Breast epithelium (tissue), 4 donors: ENCODE measurements at regions not wholly inside any gene's neighbourhood (a gene's known extent, or its start where the extent isn't known, plus 50 kb on each side); places are given as distances from the start of the nearest gene placed in this dataset.

ENCODE experiments used
- DNase-seq, 2 donors: peaks; one replicate each; pipeline ENCODE4 v3.0.0-alpha.2; 2019; ENCODE audit warnings: low spot score in 2 of 2
- H3K27ac ChIP-seq, 2 donors: fragments of 200-600 bp; sonication (generic) in 1 of 2; one replicate each; pipeline ENCODE4 v1.5.1; 2016 to 2019; ENCODE audit warnings: mild to moderate bottlenecking in 1 of 2
- H3K27me3 ChIP-seq, 2 donors: fragments of 200-600 bp; sonication (generic) in 1 of 2; one replicate each; pipeline versions ENCODE4 v1.5.1 to v1.6.0; 2017 to 2019; ENCODE audit warnings: control low read depth in 1 of 2, mild to moderate bottlenecking in 1 of 2
- H3K36me3 ChIP-seq: fragments of 200-600 bp; one replicate; pipeline ENCODE4 v1.5.1; 2019
- H3K4me1 ChIP-seq, 2 donors: fragments of 200-600 bp; sonication (generic); one replicate each; pipeline ENCODE4 v1.5.1; 2016 to 2019; ENCODE audit warnings: control low read depth in 1 of 2
- H3K4me3 ChIP-seq, 3 donors: fragments of 200-600 bp; sonication (generic); 1 replicate in 2 of 3; 2 replicates in 1 of 3; pipeline ENCODE4 v1.5.1; 2016 to 2019; ENCODE audit warnings: mild to moderate bottlenecking in 3 of 3, moderate library complexity in 2 of 3
- H3K9me3 ChIP-seq, 2 donors: fragments of 200-600 bp; sonication (generic) in 1 of 2; one replicate each; pipeline ENCODE4 v1.5.1; 2016 to 2019; ENCODE audit warnings: control low read depth in 1 of 2
- POLR2A ChIP-seq: fragments of 450-650 bp; IDR thresholded peaks from one replicate; pipeline ENCODE4 v1.6.1; 2016; ENCODE audit warnings: antibody characterized with exemption, mild to moderate bottlenecking, moderate library complexity
- POLR2AphosphoS5 ChIP-seq, 3 donors: sonication (generic); formaldehyde crosslinking; IDR thresholded peaks; one replicate each; pipeline ENCODE4 v1.6.1; 2017; ENCODE audit warnings: antibody characterized with exemption in 3 of 3
- intact Hi-C: fragments of 100-400 bp; cut with DNase I; formaldehyde crosslinking; loops from one replicate; pipeline ENCODE4 v1.15.1; 2023; ENCODE audit warnings: low total_unique reads
- TF ChIP-seq, protein P1 (sequence below), 3 donors: fragments of 450-650 bp; IDR thresholded peaks; one replicate each; pipeline ENCODE4 v1.5.1; 2016 to 2017; ENCODE audit warnings: antibody characterized with exemption in 3 of 3, mild to moderate bottlenecking in 3 of 3, moderate library complexity in 3 of 3

- no peaks in the 10 kb centered on the region for H3K27me3 ChIP-seq
- intact Hi-C loops = no loop called here
- DNase-seq = no peak
- no peaks in the 10 kb centered on the region for H3K4me1 ChIP-seq
- no peak overlapping the region for H3K4me3 ChIP-seq
- peak overlapping the region in 1 of 2 donors; percentile 54 for H3K27ac ChIP-seq
- no peaks in the 10 kb centered on the region for H3K9me3 ChIP-seq
- TF ChIP-seq POLR2AphosphoS5 (IDR thresholded peaks at IDR 0.05) (no peak), POLR2A (no peak)
- TF ChIP-seq, protein P1, sequence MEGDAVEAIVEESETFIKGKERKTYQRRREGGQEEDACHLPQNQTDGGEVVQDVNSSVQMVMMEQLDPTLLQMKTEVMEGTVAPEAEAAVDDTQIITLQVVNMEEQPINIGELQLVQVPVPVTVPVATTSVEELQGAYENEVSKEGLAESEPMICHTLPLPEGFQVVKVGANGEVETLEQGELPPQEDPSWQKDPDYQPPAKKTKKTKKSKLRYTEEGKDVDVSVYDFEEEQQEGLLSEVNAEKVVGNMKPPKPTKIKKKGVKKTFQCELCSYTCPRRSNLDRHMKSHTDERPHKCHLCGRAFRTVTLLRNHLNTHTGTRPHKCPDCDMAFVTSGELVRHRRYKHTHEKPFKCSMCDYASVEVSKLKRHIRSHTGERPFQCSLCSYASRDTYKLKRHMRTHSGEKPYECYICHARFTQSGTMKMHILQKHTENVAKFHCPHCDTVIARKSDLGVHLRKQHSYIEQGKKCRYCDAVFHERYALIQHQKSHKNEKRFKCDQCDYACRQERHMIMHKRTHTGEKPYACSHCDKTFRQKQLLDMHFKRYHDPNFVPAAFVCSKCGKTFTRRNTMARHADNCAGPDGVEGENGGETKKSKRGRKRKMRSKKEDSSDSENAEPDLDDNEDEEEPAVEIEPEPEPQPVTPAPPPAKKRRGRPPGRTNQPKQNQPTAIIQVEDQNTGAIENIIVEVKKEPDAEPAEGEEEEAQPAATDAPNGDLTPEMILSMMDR (IDR thresholded peaks at IDR 0.05) = no peak
- no peaks in the 10 kb centered on the region for H3K36me3 ChIP-seq
Measured at GRCh38 chr10:78932861-78933260, 135.9 kb upstream of the ZMIZ1 start.

DNA sequence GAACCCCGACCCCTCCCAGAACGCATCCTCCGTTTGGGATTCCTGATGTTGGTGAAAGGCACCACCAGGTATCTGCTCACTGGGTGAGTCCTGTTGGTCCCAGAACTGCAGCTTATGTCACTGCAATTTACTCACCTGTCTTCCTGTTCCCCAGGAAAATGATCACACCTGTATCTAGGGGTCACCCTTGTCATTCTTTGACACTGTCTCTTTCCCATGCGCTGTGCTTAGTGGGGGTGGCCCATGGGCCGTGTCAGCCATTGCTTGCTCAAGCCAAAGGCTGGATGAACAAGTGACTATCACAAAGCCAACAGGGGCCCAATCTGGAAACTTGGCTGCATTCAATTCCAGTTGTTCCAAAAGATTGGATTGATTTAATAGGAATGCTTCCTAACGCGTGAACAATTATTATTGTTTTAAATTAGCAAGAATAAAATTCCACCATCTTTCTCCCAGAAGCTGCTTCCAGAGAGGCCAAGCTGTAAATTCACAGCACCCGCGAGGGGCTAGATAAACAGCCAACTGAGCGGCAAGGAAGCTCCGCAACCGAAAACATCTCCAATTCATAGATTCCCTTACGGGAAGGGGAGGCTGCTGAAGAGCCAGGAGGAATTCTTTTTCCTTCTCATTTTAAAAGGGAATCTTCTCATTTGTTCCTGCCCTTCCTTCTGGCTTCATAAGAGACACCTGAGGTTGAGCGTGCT lies 134.8 kb upstream of the ZMIZ1 start:
- Histone ChIP-seq H3K9me3 (no peaks in the 10 kb centered on the region), H3K36me3 (no peaks in the 10 kb centered on the region), H3K27me3 (no peaks in the 10 kb centered on the region), H3K4me3 (no peak overlapping the region), H3K27ac (no peak overlapping the region), H3K4me1 (no peaks in the 10 kb centered on the region)
- intact Hi-C loops = no loop called here
- DNase-seq = no peak
- TF ChIP-seq POLR2AphosphoS5 (IDR thresholded peaks at IDR 0.05) (no peak), POLR2A (no peak)
- TF ChIP-seq, protein P1 (IDR thresholded peaks at IDR 0.05) = no peak

DNA sequence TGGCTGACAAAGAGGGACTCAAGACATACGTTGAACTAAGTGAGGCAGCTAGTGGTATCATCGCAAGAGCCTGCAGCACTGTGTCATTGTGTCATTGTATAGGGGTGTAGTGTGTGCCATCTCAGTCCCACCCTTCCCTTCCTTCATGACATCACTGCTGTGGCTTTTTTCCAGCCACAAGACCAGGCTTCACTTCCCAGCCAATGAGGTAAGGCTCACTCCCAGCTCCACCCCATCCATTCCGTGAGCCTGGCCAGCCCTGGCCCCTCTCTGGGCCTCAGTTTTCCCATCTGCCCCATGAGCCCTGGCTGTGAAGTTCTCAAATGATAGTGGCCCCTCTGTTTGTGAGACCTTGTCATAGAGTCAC lies 134.3 kb upstream of the ZMIZ1 start:
- Histone ChIP-seq H3K27ac (no peak overlapping the region), H3K4me3 (no peak overlapping the region), H3K27me3 (no peaks in the 10 kb centered on the region), H3K9me3 (no peaks in the 10 kb centered on the region), H3K36me3 (no peaks in the 10 kb centered on the region), H3K4me1 (no peaks in the 10 kb centered on the region)
- intact Hi-C loops = no loop called here
- TF ChIP-seq, protein P1 (IDR thresholded peaks at IDR 0.05) = no peak
- TF ChIP-seq POLR2A = no peak
- no peak for TF ChIP-seq POLR2AphosphoS5 (IDR thresholded peaks at IDR 0.05)
- DNase-seq = no peak

- TF ChIP-seq POLR2AphosphoS5 (IDR thresholded peaks at IDR 0.05) (no peak), POLR2A (no peak)
- TF ChIP-seq, protein P1 (IDR thresholded peaks at IDR 0.05) = no peak
- Histone ChIP-seq H3K36me3 (no peaks in the 10 kb centered on the region), H3K4me3 (no peak overlapping the region), H3K4me1 (no peaks in the 10 kb centered on the region), H3K27me3 (no peaks in the 10 kb centered on the region), H3K9me3 (no peaks in the 10 kb centered on the region), H3K27ac (no peak overlapping the region)
- no peak for DNase-seq
- intact Hi-C loops = no loop called here
Measured at GRCh38 chr10:78934994-78935602, 133.7 kb upstream of the ZMIZ1 start.

DNA sequence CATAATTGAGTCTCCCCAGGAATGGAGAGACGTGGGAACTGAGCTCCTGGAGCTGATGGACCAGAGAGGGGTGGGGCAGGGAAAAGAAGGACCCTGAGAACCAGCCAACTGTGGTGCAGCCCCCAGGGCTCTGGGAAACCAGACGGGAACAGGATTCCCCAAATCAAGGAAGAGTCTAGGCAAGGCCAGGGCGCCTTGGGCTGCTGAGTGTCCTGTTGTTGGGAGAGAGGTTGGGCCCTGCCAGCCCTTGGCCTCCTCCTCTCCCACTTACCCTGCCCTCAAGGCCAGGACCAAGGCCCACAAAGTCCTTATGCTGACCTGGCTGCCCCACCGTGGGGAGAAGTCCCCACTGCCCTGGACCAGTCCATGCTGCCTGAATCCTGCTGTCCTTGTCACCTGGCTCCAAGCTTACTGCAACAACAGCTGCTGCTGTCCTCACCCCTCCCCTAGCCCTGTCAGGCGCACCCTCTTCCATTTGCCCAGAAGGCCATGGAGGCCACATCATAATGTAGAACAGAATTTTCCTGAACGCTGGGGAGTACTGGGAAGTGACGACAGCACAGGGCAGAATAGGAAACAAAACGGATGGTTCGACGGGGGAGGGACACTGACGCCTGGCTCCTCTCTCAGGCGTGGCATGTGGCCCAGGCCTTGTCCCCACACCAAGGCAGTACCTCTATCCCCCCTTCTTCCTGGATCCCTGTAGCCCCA lies 132.9 kb upstream of the ZMIZ1 start:
- no peak for TF ChIP-seq POLR2AphosphoS5 (IDR thresholded peaks at IDR 0.05)
- TF ChIP-seq, protein P1 (IDR thresholded peaks at IDR 0.05) = no peak
- no peak for TF ChIP-seq POLR2A
- no peak for DNase-seq
- H3K4me3 ChIP-seq = no peak overlapping the region
- H3K27ac ChIP-seq = no peak overlapping the region
- H3K27me3 ChIP-seq = no peaks in the 10 kb centered on the region
- intact Hi-C loops = no loop called here
- no peaks in the 10 kb centered on the region for H3K36me3 ChIP-seq
- no peaks in the 10 kb centered on the region for H3K4me1 ChIP-seq
- no peaks in the 10 kb centered on the region for H3K9me3 ChIP-seq
